Fibroblast of peridontal ligament (primary cell): ENCODE measurements at regions not wholly inside any gene's neighbourhood (a gene's known extent, or its start where the extent isn't known, plus 50 kb on each side); places are given as distances from the start of the nearest gene placed in this dataset.

Experiments used
- DNase-seq: peaks from one replicate; pipeline ENCODE4 v3.0.0-alpha.2; 2010; ENCODE audit errors: extremely low read depth

- no peak for DNase-seq
Measured at GRCh38 chr11:131232261-131232660, 138.2 kb upstream of the NTM start.

GRCh38 chr11:131234221-131234620, 136.2 kb upstream of the NTM start:
- no peak for DNase-seq

GRCh38 chr11:131235328-131236298, 134.8 kb upstream of the NTM start:
- DNase-seq, result no peak

- peak; percentile 3 for DNase-seq
Measured at GRCh38 chr11:131240421-131240820, 130.0 kb upstream of the NTM start.

- no peak for DNase-seq
Measured at GRCh38 chr11:131242476-131243000, 127.9 kb upstream of the NTM start.

GRCh38 chr11:131246156-131246555, 124.3 kb upstream of the NTM start:
- no peak for DNase-seq

- no peak for DNase-seq
Measured at GRCh38 chr11:131246663-131247062, 123.8 kb upstream of the NTM start.

GRCh38 chr11:131248588-131248987, 121.8 kb upstream of the NTM start:
- no peak for DNase-seq

- no peak for DNase-seq
Measured at GRCh38 chr11:131253142-131253655, 117.2 kb upstream of the NTM start.

- no peak for DNase-seq
Measured at GRCh38 chr11:131253656-131254151, 116.7 kb upstream of the NTM start.

- DNase-seq, result no peak
Measured at GRCh38 chr11:131254254-131254653, 116.2 kb upstream of the NTM start.

- DNase-seq, result no peak
Measured at GRCh38 chr11:131274233-131274632, 96.2 kb upstream of the NTM start.

GRCh38 chr11:131275580-131275979, 94.8 kb upstream of the NTM start:
- DNase-seq, result no peak

GRCh38 chr11:131278472-131278871, 91.9 kb upstream of the NTM start:
- no peak for DNase-seq

- DNase-seq, result no peak
Measured at GRCh38 chr11:131279654-131280384, 90.6 kb upstream of the NTM start.

GRCh38 chr11:131281316-131281715, 89.1 kb upstream of the NTM start:
- DNase-seq, result no peak

- DNase-seq, result no peak
Measured at GRCh38 chr11:131284041-131284440, 86.4 kb upstream of the NTM start.

- DNase-seq, result no peak
Measured at GRCh38 chr11:131288521-131289091, 81.8 kb upstream of the NTM start.

- DNase-seq, result no peak
Measured at GRCh38 chr11:131290185-131290584, 80.2 kb upstream of the NTM start.

- DNase-seq, result no peak
Measured at GRCh38 chr11:131295986-131296385, 74.4 kb upstream of the NTM start.

- DNase-seq, result no peak
Measured at GRCh38 chr11:131297441-131297840, 73.0 kb upstream of the NTM start.
